Type B pancreatic cell (in vitro differentiated cells): ENCODE measurements at regions not wholly inside any gene's neighbourhood (a gene's known extent, or its start where the extent isn't known, plus 50 kb on each side); places are given as distances from the start of the nearest gene placed in this dataset.

Experiments used
- DNase-seq: peaks from one replicate; pipeline ENCODE4 v3.0.0; 2021; ENCODE audit warnings: mixed read lengths; ENCODE audit not compliant: unreplicated experiment; ENCODE audit errors: extremely low spot score
- H3K27ac Mint-ChIP-seq: 2 replicates; pipeline ENCODE4 v1.8.0; 2021; ENCODE audit warnings: mild to moderate bottlenecking, mixed read lengths
- H3K27me3 Mint-ChIP-seq: 2 replicates; pipeline ENCODE4 v1.8.0; 2021; ENCODE audit warnings: mixed read lengths
- H3K36me3 Mint-ChIP-seq: 2 replicates; pipeline ENCODE4 v1.8.0; 2021; ENCODE audit warnings: mixed read lengths
- H3K4me1 Mint-ChIP-seq: one replicate; pipeline ENCODE4 v1.8.0; 2021; ENCODE audit warnings: mixed read lengths; ENCODE audit not compliant: unreplicated experiment
- H3K4me3 Mint-ChIP-seq: 2 replicates; pipeline ENCODE4 v1.8.0; 2021; ENCODE audit warnings: mild to moderate bottlenecking, mixed read lengths
- H3K9me3 Mint-ChIP-seq: 2 replicates; pipeline ENCODE4 v1.8.0; 2021; ENCODE audit warnings: mixed read lengths
- TF ChIP-seq, protein P1 (sequence below): fragments of 200-600 bp; sonication (generic); conservative IDR thresholded peaks from 2 replicates; pipeline ENCODE4 v1.5.0; 2021; ENCODE audit warnings: antibody characterized with exemption, mild to moderate bottlenecking

DNA sequence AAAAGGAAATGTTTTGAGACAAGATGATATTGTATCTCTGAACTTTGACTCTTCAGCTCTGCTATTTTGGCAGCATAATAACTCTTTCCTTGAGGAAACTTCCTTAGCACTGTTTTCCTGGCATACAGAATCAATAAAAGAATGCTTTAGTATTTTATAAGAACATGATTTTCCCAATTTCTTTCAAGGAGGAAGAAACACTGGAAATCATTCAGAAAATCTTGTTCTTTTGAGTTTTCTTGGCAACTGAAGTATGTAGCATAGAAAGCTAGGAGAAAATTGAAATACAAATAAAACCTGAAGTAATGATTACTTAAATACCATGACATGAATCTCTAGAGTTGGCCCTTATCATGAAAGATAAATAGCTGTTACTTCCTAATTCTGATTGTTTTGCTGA lies 461.4 kb upstream of the ZNF608 start:
- peaks cover 16% of the 10 kb centered on the region for H3K4me1 Mint-ChIP-seq
- peaks cover 3% of the 10 kb centered on the region for H3K27me3 Mint-ChIP-seq
- no peaks in the 10 kb centered on the region for H3K36me3 Mint-ChIP-seq
- TF ChIP-seq, protein P1, sequence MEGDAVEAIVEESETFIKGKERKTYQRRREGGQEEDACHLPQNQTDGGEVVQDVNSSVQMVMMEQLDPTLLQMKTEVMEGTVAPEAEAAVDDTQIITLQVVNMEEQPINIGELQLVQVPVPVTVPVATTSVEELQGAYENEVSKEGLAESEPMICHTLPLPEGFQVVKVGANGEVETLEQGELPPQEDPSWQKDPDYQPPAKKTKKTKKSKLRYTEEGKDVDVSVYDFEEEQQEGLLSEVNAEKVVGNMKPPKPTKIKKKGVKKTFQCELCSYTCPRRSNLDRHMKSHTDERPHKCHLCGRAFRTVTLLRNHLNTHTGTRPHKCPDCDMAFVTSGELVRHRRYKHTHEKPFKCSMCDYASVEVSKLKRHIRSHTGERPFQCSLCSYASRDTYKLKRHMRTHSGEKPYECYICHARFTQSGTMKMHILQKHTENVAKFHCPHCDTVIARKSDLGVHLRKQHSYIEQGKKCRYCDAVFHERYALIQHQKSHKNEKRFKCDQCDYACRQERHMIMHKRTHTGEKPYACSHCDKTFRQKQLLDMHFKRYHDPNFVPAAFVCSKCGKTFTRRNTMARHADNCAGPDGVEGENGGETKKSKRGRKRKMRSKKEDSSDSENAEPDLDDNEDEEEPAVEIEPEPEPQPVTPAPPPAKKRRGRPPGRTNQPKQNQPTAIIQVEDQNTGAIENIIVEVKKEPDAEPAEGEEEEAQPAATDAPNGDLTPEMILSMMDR: no peak
- no peak overlapping the region for H3K27ac Mint-ChIP-seq
- H3K9me3 Mint-ChIP-seq: peaks cover 4% of the 10 kb centered on the region
- H3K4me3 Mint-ChIP-seq: no peak overlapping the region
- DNase-seq: no peak

- no peak overlapping the region for H3K4me3 Mint-ChIP-seq
- no peaks in the 10 kb centered on the region for H3K36me3 Mint-ChIP-seq
- peaks cover 13% of the 10 kb centered on the region for H3K4me1 Mint-ChIP-seq
- H3K27ac Mint-ChIP-seq: no peak overlapping the region
- H3K9me3 Mint-ChIP-seq: peaks cover 8% of the 10 kb centered on the region
- no peaks in the 10 kb centered on the region for H3K27me3 Mint-ChIP-seq
- TF ChIP-seq, protein P1: no peak
- no peak for DNase-seq
Measured at GRCh38 chr5:125209650-125210049, 463.2 kb upstream of the ZNF608 start.

GRCh38 chr5:125210242-125210947 lies 464.0 kb upstream of the ZNF608 start:
- H3K4me1 Mint-ChIP-seq: peaks cover 12% of the 10 kb centered on the region
- DNase-seq: no peak
- TF ChIP-seq, protein P1: no peak
- no peaks in the 10 kb centered on the region for H3K27me3 Mint-ChIP-seq
- no peaks in the 10 kb centered on the region for H3K36me3 Mint-ChIP-seq
- H3K27ac Mint-ChIP-seq: no peak overlapping the region
- H3K9me3 Mint-ChIP-seq: peaks cover 8% of the 10 kb centered on the region
- H3K4me3 Mint-ChIP-seq: no peak overlapping the region

GRCh38 chr5:125214080-125214479 lies 467.6 kb upstream of the ZNF608 start:
- TF ChIP-seq, protein P1: no peak
- no peaks in the 10 kb centered on the region for H3K36me3 Mint-ChIP-seq
- no peaks in the 10 kb centered on the region for H3K27me3 Mint-ChIP-seq
- peaks cover 4% of the 10 kb centered on the region for H3K4me1 Mint-ChIP-seq
- H3K4me3 Mint-ChIP-seq: no peak overlapping the region
- DNase-seq: no peak
- no peak overlapping the region for H3K27ac Mint-ChIP-seq
- H3K9me3 Mint-ChIP-seq: peaks cover 11% of the 10 kb centered on the region

- Mint-ChIP-seq H3K27ac (no peak overlapping the region), H3K36me3 (no peaks in the 10 kb centered on the region)
Measured at GRCh38 chr5:125215593-125215992, 469.2 kb upstream of the ZNF608 start.

More at GRCh38 chr5:125215593-125215992, 469.2 kb upstream of the ZNF608 start:
- TF ChIP-seq, protein P1: no peak
- no peak overlapping the region for H3K4me3 Mint-ChIP-seq
- H3K4me1 Mint-ChIP-seq: no peaks in the 10 kb centered on the region
- DNase-seq: no peak
- H3K9me3 Mint-ChIP-seq: peaks cover 10% of the 10 kb centered on the region
- H3K27me3 Mint-ChIP-seq: no peaks in the 10 kb centered on the region
